CD14-positive monocyte (primary cell): ENCODE measurements at regions not wholly inside any gene's neighbourhood (a gene's known extent, or its start where the extent isn't known, plus 50 kb on each side); places are given as distances from the start of the nearest gene placed in this dataset.

Experiments
- DNase-seq, 3 donors: peaks; one replicate each; pipeline ENCODE4 v3.0.0-alpha.2; 2011 to 2022
- H2AFZ ChIP-seq: 2 replicates; pipeline ENCODE4 v1.6.0; 2012; ENCODE audit warnings: mild to moderate bottlenecking, low read depth, low read length, inconsistent platforms; ENCODE audit not compliant: insufficient read depth, poor library complexity, severe bottlenecking
- H3K27ac ChIP-seq, 2 donors: 1 replicate in 1 of 2; 2 replicates in 1 of 2; pipeline ENCODE4 v1.5.1; 2012 to 2013; ENCODE audit warnings: low read length in 2 of 2, control low read depth in 1 of 2, inconsistent platforms in 1 of 2, low read depth in 1 of 2, mild to moderate bottlenecking in 1 of 2
- H3K27me3 ChIP-seq, 2 donors: one replicate each; pipeline versions ENCODE4 v1.6.0 to v1.6.1; 2011 to 2013; ENCODE audit warnings: low read length in 2 of 2; ENCODE audit not compliant: control insufficient read depth in 2 of 2, insufficient read depth in 2 of 2
- H3K36me3 ChIP-seq, 2 donors: replicated peaks in 1 of 2; 1 replicate in 1 of 2; 2 replicates in 1 of 2; pipeline versions ENCODE4 v1.5.1 to v1.6.1; 2012 to 2013; ENCODE audit warnings: low read length in 2 of 2, control low read depth in 1 of 2, inconsistent platforms in 1 of 2, mild to moderate bottlenecking in 1 of 2; ENCODE audit not compliant: insufficient read depth in 2 of 2, control insufficient read depth in 1 of 2
- H3K4me1 ChIP-seq, 2 donors: 1 replicate in 1 of 2; 2 replicates in 1 of 2; pipeline versions ENCODE4 v1.5.1 to v1.6.1; 2012 to 2013; ENCODE audit warnings: low read length in 2 of 2, control low read depth in 1 of 2, inconsistent platforms in 1 of 2, mild to moderate bottlenecking in 1 of 2, moderate library complexity in 1 of 2; ENCODE audit not compliant: insufficient read depth in 2 of 2, control insufficient read depth in 1 of 2
- H3K4me2 ChIP-seq: replicated peaks from 2 replicates; pipeline ENCODE3; 2012; ENCODE audit warnings: low read length, moderate library complexity, mild to moderate bottlenecking; ENCODE audit not compliant: poor library complexity, severe bottlenecking; ENCODE audit errors: extremely low read depth
- H3K4me3 ChIP-seq, 3 experiments: fragments of 200-600 bp in 1 of 3; sonication (generic) in 1 of 3; replicated peaks in 1 of 3; 1 replicate in 2 of 3; 2 replicates in 1 of 3; pipeline ENCODE4 v1.5.1; 2011 to 2013; ENCODE audit warnings: low read length in 3 of 3, mild to moderate bottlenecking in 3 of 3, control low read depth in 2 of 3, low read depth in 2 of 3, inconsistent platforms in 1 of 3, moderate library complexity in 1 of 3
- H3K79me2 ChIP-seq: 2 replicates; pipeline ENCODE4 v1.6.0; 2012; ENCODE audit warnings: mild to moderate bottlenecking, control low read depth, inconsistent platforms, low read length, moderate library complexity; ENCODE audit not compliant: insufficient read depth
- H3K9ac ChIP-seq: 2 replicates; pipeline ENCODE4 v1.6.0; 2017; ENCODE audit warnings: low read length, mild to moderate bottlenecking; ENCODE audit not compliant: insufficient read depth, poor library complexity, severe bottlenecking
- H3K9me3 ChIP-seq, 2 donors: replicated peaks in 1 of 2; 1 replicate in 1 of 2; 2 replicates in 1 of 2; pipeline versions ENCODE4 v1.5.1 to v1.6.1; 2012 to 2013; ENCODE audit warnings: low read length in 2 of 2, control low read depth in 1 of 2; ENCODE audit not compliant: control insufficient read depth in 1 of 2, insufficient read depth in 1 of 2
- H4K20me1 ChIP-seq: 2 replicates; pipeline ENCODE4 v1.6.0; 2012; ENCODE audit warnings: mild to moderate bottlenecking, low read length, control low read depth, moderate library complexity; ENCODE audit not compliant: insufficient read depth
- H3K27ac Mint-ChIP-seq, 7 donors: one replicate each; pipeline ENCODE4 v1.8.0; 2020; ENCODE audit warnings: mild to moderate bottlenecking in 7 of 7, mixed read lengths in 7 of 7, moderate library complexity in 6 of 7, inconsistent platforms in 2 of 7
- H3K27me3 Mint-ChIP-seq, 3 donors: one replicate each; pipeline ENCODE4 v1.8.0; 2021 to 2022; ENCODE audit warnings: low read depth in 3 of 3, mild to moderate bottlenecking in 3 of 3, mixed read lengths in 3 of 3, moderate library complexity in 3 of 3, inconsistent platforms in 1 of 3
- H3K36me3 Mint-ChIP-seq, 2 donors: one replicate each; pipeline ENCODE4 v1.8.0; 2020; ENCODE audit warnings: mixed read lengths in 2 of 2, inconsistent platforms in 1 of 2, mild to moderate bottlenecking in 1 of 2
- H3K4me1 Mint-ChIP-seq: one replicate; pipeline ENCODE4 v1.8.0; 2020; ENCODE audit warnings: mild to moderate bottlenecking, mixed read lengths
- H3K4me3 Mint-ChIP-seq, 2 donors: one replicate each; pipeline ENCODE4 v1.8.0; 2020; ENCODE audit warnings: mild to moderate bottlenecking in 2 of 2, mixed read lengths in 2 of 2, moderate library complexity in 1 of 2
- H3K9me3 Mint-ChIP-seq, 7 donors: one replicate each; pipeline ENCODE4 v1.8.0; 2020 to 2022; ENCODE audit warnings: mixed read lengths in 7 of 7, mild to moderate bottlenecking in 6 of 7, moderate library complexity in 6 of 7, inconsistent platforms in 2 of 7
- WGBS: methylation state at CpG from one replicate; pipeline ENCODE4 v1.1.5; 2013; ENCODE audit warnings: missing lambda C conversion rate; ENCODE audit not compliant: insufficient coverage; 5-methylcytosine and 5-hydroxymethylcytosine counted together
- intact Hi-C, 2 donors: fragments of 100-400 bp; cut with micrococcal nuclease; formaldehyde crosslinking; loops; one replicate each; pipeline versions ENCODE4 v1.15.0 to v1.15.1; 2023
- TF ChIP-seq, protein P1 (sequence below): fragments of 200-600 bp; IDR thresholded peaks from one replicate; pipeline ENCODE4 v1.8.0; 2022; ENCODE audit warnings: antibody characterized with exemption, mild to moderate bottlenecking

DNA sequence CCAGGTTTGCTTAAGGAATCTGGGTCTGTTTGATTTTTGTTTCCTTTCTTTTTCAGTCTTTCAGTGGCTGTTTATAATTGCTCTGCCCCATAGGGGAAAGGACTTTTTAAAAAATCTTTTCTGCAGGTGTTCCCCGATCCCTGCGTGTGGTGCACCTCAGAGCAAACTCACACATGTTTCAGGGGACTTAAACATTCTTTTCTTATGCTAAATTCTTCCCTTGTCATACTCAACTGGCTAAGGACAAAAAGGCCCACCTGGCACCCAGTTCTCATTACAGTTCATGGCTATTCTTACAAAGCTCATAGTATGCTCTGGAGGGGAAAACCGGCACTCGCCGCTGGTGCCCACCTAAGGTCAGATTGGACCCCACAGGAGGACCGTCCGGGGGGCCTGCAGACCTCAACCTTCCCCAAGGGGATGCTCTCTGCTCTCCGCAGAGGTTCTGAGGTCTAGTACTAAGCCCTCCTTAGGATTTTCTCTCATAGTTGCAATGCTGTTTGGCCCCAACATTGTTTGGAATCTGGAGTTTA is 220.3 kb downstream of the HGF start:
- Histone ChIP-seq H3K9ac (no peak overlapping the region), H3K4me3 (no peak overlapping the region), H3K4me2 (no peak overlapping the region), H3K27me3 (no peaks in the 10 kb centered on the region), H3K79me2 (no peaks in the 10 kb centered on the region), H4K20me1 (no peaks in the 10 kb centered on the region), H3K27ac (no peak overlapping the region), H3K4me1 (no peaks in the 10 kb centered on the region), H3K36me3 (no peaks in the 10 kb centered on the region), H2AFZ (no peak overlapping the region), H3K9me3 (no peaks in the 10 kb centered on the region)
- Mint-ChIP-seq H3K27me3 (peaks cover 0 to 1% (median 0%) of the 10 kb centered on the region in 3 donors), H3K4me1 (no peaks in the 10 kb centered on the region), H3K9me3 (peaks cover 0 to 2% (median 0%) of the 10 kb centered on the region in 7 donors), H3K4me3 (no peak overlapping the region), H3K27ac (peak overlapping the region in 1 of 7 donors; percentile 23), H3K36me3 (no peaks in the 10 kb centered on the region)
- intact Hi-C loops = no loop called here
- no peak for DNase-seq
- TF ChIP-seq, protein P1, sequence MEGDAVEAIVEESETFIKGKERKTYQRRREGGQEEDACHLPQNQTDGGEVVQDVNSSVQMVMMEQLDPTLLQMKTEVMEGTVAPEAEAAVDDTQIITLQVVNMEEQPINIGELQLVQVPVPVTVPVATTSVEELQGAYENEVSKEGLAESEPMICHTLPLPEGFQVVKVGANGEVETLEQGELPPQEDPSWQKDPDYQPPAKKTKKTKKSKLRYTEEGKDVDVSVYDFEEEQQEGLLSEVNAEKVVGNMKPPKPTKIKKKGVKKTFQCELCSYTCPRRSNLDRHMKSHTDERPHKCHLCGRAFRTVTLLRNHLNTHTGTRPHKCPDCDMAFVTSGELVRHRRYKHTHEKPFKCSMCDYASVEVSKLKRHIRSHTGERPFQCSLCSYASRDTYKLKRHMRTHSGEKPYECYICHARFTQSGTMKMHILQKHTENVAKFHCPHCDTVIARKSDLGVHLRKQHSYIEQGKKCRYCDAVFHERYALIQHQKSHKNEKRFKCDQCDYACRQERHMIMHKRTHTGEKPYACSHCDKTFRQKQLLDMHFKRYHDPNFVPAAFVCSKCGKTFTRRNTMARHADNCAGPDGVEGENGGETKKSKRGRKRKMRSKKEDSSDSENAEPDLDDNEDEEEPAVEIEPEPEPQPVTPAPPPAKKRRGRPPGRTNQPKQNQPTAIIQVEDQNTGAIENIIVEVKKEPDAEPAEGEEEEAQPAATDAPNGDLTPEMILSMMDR = no peak
- WGBS = 100% methylated on average over 4 of the region's 8 CpGs

DNA sequence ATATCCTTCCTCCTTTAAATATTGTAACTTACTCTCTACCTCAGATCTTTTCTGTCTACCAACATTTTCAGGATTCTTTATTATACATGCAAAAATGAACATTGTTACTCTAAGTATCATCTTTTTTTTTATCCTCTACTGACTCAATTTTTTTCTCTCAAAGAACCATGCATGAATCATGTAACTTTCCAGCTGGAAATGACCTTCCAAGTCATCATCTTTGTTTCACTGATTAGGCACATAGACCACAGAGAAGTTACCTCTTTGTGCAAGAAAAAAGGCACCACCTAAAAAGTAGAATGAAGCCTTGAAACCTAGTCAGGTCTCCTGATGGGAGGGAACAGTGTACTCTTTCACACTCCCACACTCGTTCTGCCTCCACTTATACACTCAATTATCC is 234.9 kb downstream of the HGF start:
- 83% methylated on average over 1 of the region's 1 CpG for WGBS
- no peaks in the 10 kb centered on the region for H3K79me2 ChIP-seq
- Mint-ChIP-seq H3K27ac (no peak overlapping the region), H3K4me3 (no peak overlapping the region), H3K27me3 (no peaks in the 10 kb centered on the region), H3K36me3 (no peaks in the 10 kb centered on the region), H3K4me1 (no peaks in the 10 kb centered on the region), H3K9me3 (peaks cover 0 to 3% (median 0%) of the 10 kb centered on the region in 7 donors)
- H3K9me3 ChIP-seq = no peaks in the 10 kb centered on the region
- no peak overlapping the region for H3K4me3 ChIP-seq
- H3K27me3 ChIP-seq = no peaks in the 10 kb centered on the region
- H4K20me1 ChIP-seq = no peaks in the 10 kb centered on the region
- DNase-seq = no peak
- no peaks in the 10 kb centered on the region for H3K4me1 ChIP-seq
- TF ChIP-seq, protein P1 = no peak
- intact Hi-C loops = no loop called here
- H3K36me3 ChIP-seq = no peaks in the 10 kb centered on the region
- H3K4me2 ChIP-seq = no peak overlapping the region
- H3K9ac ChIP-seq = no peak overlapping the region
- H2AFZ ChIP-seq = no peak overlapping the region
- H3K27ac ChIP-seq = no peak overlapping the region
